ENCODE measurements at regions not wholly inside any gene's neighbourhood (a gene's known extent, or its start where the extent isn't known, plus 50 kb on each side); places are given as distances from the start of the nearest gene placed in this dataset.

DNA sequence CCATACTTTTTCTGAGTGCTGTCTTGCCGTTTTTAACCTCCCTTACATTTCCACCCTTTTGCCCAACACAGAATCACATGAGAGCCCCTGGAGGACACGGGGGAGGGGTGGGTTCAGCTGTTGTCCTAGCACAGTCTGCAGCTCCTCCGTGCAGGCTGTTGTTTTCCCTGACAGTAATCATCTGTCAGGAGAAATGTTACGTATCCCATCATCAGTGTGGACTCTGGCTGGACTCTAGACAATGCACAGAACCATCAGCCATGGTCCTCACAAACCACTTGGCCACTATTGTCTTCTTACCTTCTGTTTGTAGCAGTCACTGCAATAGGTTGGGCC lies 92.1 kb downstream of the RIN2 start:
- TF ChIP-seq, protein P1, sequence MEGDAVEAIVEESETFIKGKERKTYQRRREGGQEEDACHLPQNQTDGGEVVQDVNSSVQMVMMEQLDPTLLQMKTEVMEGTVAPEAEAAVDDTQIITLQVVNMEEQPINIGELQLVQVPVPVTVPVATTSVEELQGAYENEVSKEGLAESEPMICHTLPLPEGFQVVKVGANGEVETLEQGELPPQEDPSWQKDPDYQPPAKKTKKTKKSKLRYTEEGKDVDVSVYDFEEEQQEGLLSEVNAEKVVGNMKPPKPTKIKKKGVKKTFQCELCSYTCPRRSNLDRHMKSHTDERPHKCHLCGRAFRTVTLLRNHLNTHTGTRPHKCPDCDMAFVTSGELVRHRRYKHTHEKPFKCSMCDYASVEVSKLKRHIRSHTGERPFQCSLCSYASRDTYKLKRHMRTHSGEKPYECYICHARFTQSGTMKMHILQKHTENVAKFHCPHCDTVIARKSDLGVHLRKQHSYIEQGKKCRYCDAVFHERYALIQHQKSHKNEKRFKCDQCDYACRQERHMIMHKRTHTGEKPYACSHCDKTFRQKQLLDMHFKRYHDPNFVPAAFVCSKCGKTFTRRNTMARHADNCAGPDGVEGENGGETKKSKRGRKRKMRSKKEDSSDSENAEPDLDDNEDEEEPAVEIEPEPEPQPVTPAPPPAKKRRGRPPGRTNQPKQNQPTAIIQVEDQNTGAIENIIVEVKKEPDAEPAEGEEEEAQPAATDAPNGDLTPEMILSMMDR (IDR thresholded peaks at IDR 0.05): no peak
- Histone ChIP-seq H2AFZ (ENCODE audit: insufficient read depth, low read depth, low read length, poor library complexity, severe bottlenecking) (no peak overlapping the region), H3K79me2 (ENCODE audit: insufficient read depth, low read length) (no peaks in the 10 kb centered on the region), H3K27ac (ENCODE audit: low read depth in 1 of 2, low read length in 2 of 2) (no peak overlapping the region), H3K36me3 (replicated peaks in 1 of 2; ENCODE audit: control insufficient read depth in 1 of 2, insufficient read depth in 2 of 2, low read length in 2 of 2) (no peaks in the 10 kb centered on the region), H4K20me1 (ENCODE audit: insufficient read depth, low read length) (no peaks in the 10 kb centered on the region), H3K4me2 (replicated peaks; ENCODE audit: extremely low read depth, low read length, poor library complexity, severe bottlenecking) (no peak overlapping the region), H3K27me3 (ENCODE audit: control insufficient read depth in 2 of 2, insufficient read depth in 2 of 2, low read length in 2 of 2) (no peaks in the 10 kb centered on the region), H3K9ac (ENCODE audit: insufficient read depth, low read length, poor library complexity, severe bottlenecking) (no peak overlapping the region), H3K4me3 (replicated peaks in 1 of 3; ENCODE audit: low read depth in 2 of 3, low read length in 3 of 3) (no peak overlapping the region), H3K9me3 (replicated peaks in 1 of 2; ENCODE audit: control insufficient read depth in 1 of 2, insufficient read depth in 1 of 2, low read length in 2 of 2) (no peaks in the 10 kb centered on the region), H3K4me1 (ENCODE audit: control insufficient read depth in 1 of 2, insufficient read depth in 2 of 2, low read length in 2 of 2) (no peaks in the 10 kb centered on the region)
- Mint-ChIP-seq H3K27me3 (ENCODE audit: low read depth in 3 of 3) (peaks cover 0 to 1% (median 0%) of the 10 kb centered on the region in 3 donors), H3K27ac (no peak overlapping the region), H3K36me3 (peaks cover 11 to 47% of the 10 kb centered on the region in 2 donors), H3K4me1 (peaks cover 7% of the 10 kb centered on the region), H3K4me3 (no peak overlapping the region), H3K9me3 (peaks cover 0 to 5% (median 2%) of the 10 kb centered on the region in 7 donors)
- WGBS (ENCODE audit: insufficient coverage): 80% methylated on average over 2 of the region's 4 CpGs
- intact Hi-C loops (cut with micrococcal nuclease): no loop called here
- DNase-seq: no peak

DNA sequence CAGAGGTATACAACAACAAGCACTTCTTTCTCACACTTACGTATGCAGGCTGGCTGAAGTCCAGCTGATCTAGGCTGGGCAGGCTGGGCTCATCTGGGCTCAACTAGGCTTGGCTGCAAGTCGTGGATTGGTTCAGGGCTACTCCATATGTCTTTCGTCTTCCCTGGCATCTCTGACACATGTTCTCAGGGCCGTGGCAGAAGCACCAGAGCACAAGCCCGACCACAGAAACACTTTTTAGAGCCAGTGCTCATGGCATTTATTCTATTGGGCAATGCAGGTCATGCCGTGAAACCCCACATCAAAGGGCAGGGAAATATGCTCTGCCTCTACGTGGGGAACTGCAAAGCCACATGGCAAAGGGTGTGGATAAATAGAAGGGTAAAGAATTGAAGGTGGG lies 93.8 kb downstream of the RIN2 start:
- Histone ChIP-seq H2AFZ (ENCODE audit: insufficient read depth, low read depth, low read length, poor library complexity, severe bottlenecking) (no peak overlapping the region), H3K36me3 (replicated peaks in 1 of 2; ENCODE audit: control insufficient read depth in 1 of 2, insufficient read depth in 2 of 2, low read length in 2 of 2) (no peaks in the 10 kb centered on the region), H3K27ac (ENCODE audit: low read depth in 1 of 2, low read length in 2 of 2) (no peak overlapping the region), H3K79me2 (ENCODE audit: insufficient read depth, low read length) (no peaks in the 10 kb centered on the region), H3K4me2 (replicated peaks; ENCODE audit: extremely low read depth, low read length, poor library complexity, severe bottlenecking) (no peak overlapping the region), H4K20me1 (ENCODE audit: insufficient read depth, low read length) (no peaks in the 10 kb centered on the region), H3K9me3 (replicated peaks in 1 of 2; ENCODE audit: control insufficient read depth in 1 of 2, insufficient read depth in 1 of 2, low read length in 2 of 2) (no peaks in the 10 kb centered on the region), H3K9ac (ENCODE audit: insufficient read depth, low read length, poor library complexity, severe bottlenecking) (no peak overlapping the region), H3K27me3 (ENCODE audit: control insufficient read depth in 2 of 2, insufficient read depth in 2 of 2, low read length in 2 of 2) (no peaks in the 10 kb centered on the region), H3K4me3 (replicated peaks in 1 of 3; ENCODE audit: low read depth in 2 of 3, low read length in 3 of 3) (no peak overlapping the region), H3K4me1 (ENCODE audit: control insufficient read depth in 1 of 2, insufficient read depth in 2 of 2, low read length in 2 of 2) (no peaks in the 10 kb centered on the region)
- H3K4me1 Mint-ChIP-seq: peaks cover 11% of the 10 kb centered on the region
- H3K27me3 Mint-ChIP-seq (ENCODE audit: low read depth in 3 of 3): peaks cover 0 to 3% (median 2%) of the 10 kb centered on the region in 3 donors
- H3K36me3 Mint-ChIP-seq: peaks cover 9 to 42% of the 10 kb centered on the region in 2 donors
- TF ChIP-seq, protein P1 (IDR thresholded peaks at IDR 0.05): no peak
- 94% methylated on average over 6 of the region's 7 CpGs for WGBS (ENCODE audit: insufficient coverage)
- peaks cover 0 to 5% (median 0%) of the 10 kb centered on the region in 7 donors for H3K9me3 Mint-ChIP-seq
- H3K27ac Mint-ChIP-seq: no peak overlapping the region
- H3K4me3 Mint-ChIP-seq: no peak overlapping the region
- DNase-seq: no peak
- intact Hi-C loops (cut with micrococcal nuclease): no loop called here
